ENCODE measurements at regions not wholly inside any gene's neighbourhood (a gene's known extent, or its start where the extent isn't known, plus 50 kb on each side); places are given as distances from the start of the nearest gene placed in this dataset.

DNA sequence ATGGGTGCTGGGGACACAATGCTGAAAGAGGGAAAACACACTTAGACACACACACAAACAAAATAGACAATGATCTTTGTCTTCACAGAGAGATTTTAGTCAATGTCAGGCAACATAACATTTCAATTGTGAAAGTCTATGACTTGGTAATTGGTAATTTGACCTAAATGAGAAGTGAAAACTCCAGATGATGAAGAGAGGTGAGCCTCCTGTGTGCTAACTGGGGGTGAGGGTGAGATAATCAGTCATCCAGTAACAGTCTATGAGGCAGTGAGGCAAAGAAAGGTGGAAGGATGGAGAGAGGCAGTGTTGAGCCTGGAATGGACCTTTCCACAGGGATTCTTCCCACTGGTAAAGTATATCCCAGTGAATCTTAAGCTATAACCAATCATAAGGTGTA lies 744.2 kb downstream of the MAFB start:
- TF ChIP-seq, protein P1, sequence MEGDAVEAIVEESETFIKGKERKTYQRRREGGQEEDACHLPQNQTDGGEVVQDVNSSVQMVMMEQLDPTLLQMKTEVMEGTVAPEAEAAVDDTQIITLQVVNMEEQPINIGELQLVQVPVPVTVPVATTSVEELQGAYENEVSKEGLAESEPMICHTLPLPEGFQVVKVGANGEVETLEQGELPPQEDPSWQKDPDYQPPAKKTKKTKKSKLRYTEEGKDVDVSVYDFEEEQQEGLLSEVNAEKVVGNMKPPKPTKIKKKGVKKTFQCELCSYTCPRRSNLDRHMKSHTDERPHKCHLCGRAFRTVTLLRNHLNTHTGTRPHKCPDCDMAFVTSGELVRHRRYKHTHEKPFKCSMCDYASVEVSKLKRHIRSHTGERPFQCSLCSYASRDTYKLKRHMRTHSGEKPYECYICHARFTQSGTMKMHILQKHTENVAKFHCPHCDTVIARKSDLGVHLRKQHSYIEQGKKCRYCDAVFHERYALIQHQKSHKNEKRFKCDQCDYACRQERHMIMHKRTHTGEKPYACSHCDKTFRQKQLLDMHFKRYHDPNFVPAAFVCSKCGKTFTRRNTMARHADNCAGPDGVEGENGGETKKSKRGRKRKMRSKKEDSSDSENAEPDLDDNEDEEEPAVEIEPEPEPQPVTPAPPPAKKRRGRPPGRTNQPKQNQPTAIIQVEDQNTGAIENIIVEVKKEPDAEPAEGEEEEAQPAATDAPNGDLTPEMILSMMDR (conservative IDR thresholded peaks at IDR 0.05; ENCODE audit: low read depth, low read length) = no peak
- TF ChIP-seq EZH2 (IDR thresholded peaks at IDR 0.05; ENCODE audit: low read length, unreplicated experiment) = no peak
